Upper lobe of left lung (tissue), 6 donors: ENCODE measurements at regions not wholly inside any gene's neighbourhood (a gene's known extent, or its start where the extent isn't known, plus 50 kb on each side); places are given as distances from the start of the nearest gene placed in this dataset.

Experiments
- ATAC-seq, 2 donors: fragments of 200-7000 bp; cut with Tn5 transposase; one replicate each; pipeline ENCODE4 v1.9.1; 2022; ENCODE audit warnings: mild to moderate bottlenecking in 2 of 2, moderate library complexity in 2 of 2; ENCODE audit not compliant: low FRiP score in 2 of 2
- DNase-seq, 2 donors: peaks; one replicate each; pipeline ENCODE4 v3.0.0-alpha.2; 2019 to 2020
- H3K27ac ChIP-seq, 4 donors: fragments of 200-600 bp; sonication (generic); one replicate each; pipeline ENCODE4 v1.5.1; 2016 to 2019
- H3K27me3 ChIP-seq, 4 donors: fragments of 200-600 bp; sonication (generic); one replicate each; pipeline ENCODE4 v1.5.1; 2017 to 2019
- H3K36me3 ChIP-seq, 4 donors: fragments of 200-600 bp; sonication (generic); one replicate each; pipeline ENCODE4 v1.5.1; 2016 to 2019
- H3K4me1 ChIP-seq, 4 donors: fragments of 200-600 bp; sonication (generic); one replicate each; pipeline ENCODE4 v1.5.1; 2018 to 2019
- H3K4me3 ChIP-seq, 4 donors: fragments of 200-600 bp; sonication (generic); one replicate each; pipeline ENCODE4 v1.5.1; 2017 to 2019; ENCODE audit warnings: mild to moderate bottlenecking in 2 of 4, moderate library complexity in 1 of 4
- H3K9me3 ChIP-seq, 4 donors: fragments of 200-600 bp; sonication (generic); one replicate each; pipeline ENCODE4 v1.5.1; 2018 to 2019
- CTCF ChIP-seq, 6 experiments: fragments of 450-650 bp in 4 of 6; fragments of 200-600 bp in 2 of 6; sonication (generic) in 2 of 6; IDR thresholded peaks; one replicate each; pipeline ENCODE4 v1.5.1; 2016 to 2019; ENCODE audit warnings: antibody characterized with exemption in 6 of 6
- EP300 ChIP-seq, 4 donors: sonication (generic); formaldehyde crosslinking; IDR thresholded peaks; one replicate each; pipeline ENCODE4 v1.5.1; 2017; ENCODE audit warnings: antibody characterized with exemption in 4 of 4, control low read depth in 2 of 4
- POLR2A ChIP-seq, 4 donors: fragments of 450-650 bp; IDR thresholded peaks; one replicate each; pipeline ENCODE4 v1.5.1; 2016 to 2017; ENCODE audit warnings: antibody characterized with exemption in 4 of 4, mild to moderate bottlenecking in 2 of 4
- POLR2AphosphoS5 ChIP-seq, 2 donors: sonication (generic); formaldehyde crosslinking; IDR thresholded peaks; one replicate each; pipeline ENCODE4 v1.5.1; 2017; ENCODE audit warnings: antibody characterized with exemption in 2 of 2
- WGBS, 2 donors: methylation state at CpG; one replicate each; pipeline ENCODE4 v1.1.5; 2017 to 2018; 5-methylcytosine and 5-hydroxymethylcytosine counted together
- donor health status: DM: no; HTN: no; CAD: no; lungs with moderate emphysema.
- donor health status: DM: no; HTN: yes; CAD: no; lungs with severe emphysema.

DNA sequence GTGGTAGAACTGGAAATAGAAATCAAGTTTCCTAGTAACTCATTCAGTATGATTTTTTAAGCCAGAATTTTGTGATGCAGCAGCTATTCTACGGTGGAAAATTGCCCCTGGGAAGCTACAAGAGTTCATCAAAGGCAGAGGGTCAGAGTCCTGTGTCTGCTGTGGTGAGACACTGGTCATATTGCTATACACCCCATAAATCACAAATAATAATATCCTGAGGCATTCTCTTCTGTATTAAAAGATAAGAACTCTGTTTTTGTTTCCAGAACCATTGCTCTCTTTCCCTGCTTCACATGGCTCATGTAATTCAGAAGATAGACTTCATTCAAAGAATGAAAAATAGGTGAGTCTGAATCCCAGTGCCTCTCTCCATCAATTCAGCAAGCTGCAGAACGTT lies 188.8 kb upstream of the NOCT start:
- no peak overlapping the region for H3K4me3 ChIP-seq
- no peaks in the 10 kb centered on the region for H3K27me3 ChIP-seq
- no peaks in the 10 kb centered on the region for H3K4me1 ChIP-seq
- DNase-seq (no peak), ATAC-seq (no peak)
- TF ChIP-seq POLR2A (IDR thresholded peaks at IDR 0.05) (no peak), CTCF (IDR thresholded peaks at IDR 0.05) (no peak), EP300 (IDR thresholded peaks at IDR 0.05) (no peak), POLR2AphosphoS5 (IDR thresholded peaks at IDR 0.05) (no peak)
- 32 to 41% methylated on average over 2 of the region's 2 CpGs for WGBS, 2 donors
- no peaks in the 10 kb centered on the region for H3K9me3 ChIP-seq
- H3K27ac ChIP-seq: no peak overlapping the region
- no peaks in the 10 kb centered on the region for H3K36me3 ChIP-seq

- Histone ChIP-seq H3K27me3 (no peaks in the 10 kb centered on the region), H3K36me3 (no peaks in the 10 kb centered on the region), H3K9me3 (no peaks in the 10 kb centered on the region), H3K27ac (no peak overlapping the region), H3K4me1 (no peaks in the 10 kb centered on the region), H3K4me3 (no peak overlapping the region)
- DNase-seq (no peak), ATAC-seq (no peak)
- no peak for TF ChIP-seq POLR2A (IDR thresholded peaks at IDR 0.05)
- TF ChIP-seq EP300 (IDR thresholded peaks at IDR 0.05): no peak
- no peak for TF ChIP-seq CTCF (IDR thresholded peaks at IDR 0.05)
- TF ChIP-seq POLR2AphosphoS5 (IDR thresholded peaks at IDR 0.05): no peak
Observed at GRCh38 chr4:138826322-138826721, 189.3 kb upstream of the NOCT start.

GRCh38 chr4:138821331-138821730 lies 194.2 kb upstream of the NOCT start:
- H3K36me3 ChIP-seq: no peaks in the 10 kb centered on the region
- no peak overlapping the region for H3K27ac ChIP-seq
- H3K4me3 ChIP-seq: no peak overlapping the region
- ATAC-seq: no peak
- no peak for DNase-seq
- H3K4me1 ChIP-seq: no peaks in the 10 kb centered on the region
- H3K27me3 ChIP-seq: no peaks in the 10 kb centered on the region
- TF ChIP-seq POLR2A (IDR thresholded peaks at IDR 0.05): no peak
- no peak for TF ChIP-seq POLR2AphosphoS5 (IDR thresholded peaks at IDR 0.05)
- no peak for TF ChIP-seq CTCF (IDR thresholded peaks at IDR 0.05)
- TF ChIP-seq EP300 (IDR thresholded peaks at IDR 0.05): no peak
- H3K9me3 ChIP-seq: no peaks in the 10 kb centered on the region
- whole genome bisulfite sequencing, 2 donors: 80 to 85% methylated on average over 3 of the region's 3 CpGs

DNA sequence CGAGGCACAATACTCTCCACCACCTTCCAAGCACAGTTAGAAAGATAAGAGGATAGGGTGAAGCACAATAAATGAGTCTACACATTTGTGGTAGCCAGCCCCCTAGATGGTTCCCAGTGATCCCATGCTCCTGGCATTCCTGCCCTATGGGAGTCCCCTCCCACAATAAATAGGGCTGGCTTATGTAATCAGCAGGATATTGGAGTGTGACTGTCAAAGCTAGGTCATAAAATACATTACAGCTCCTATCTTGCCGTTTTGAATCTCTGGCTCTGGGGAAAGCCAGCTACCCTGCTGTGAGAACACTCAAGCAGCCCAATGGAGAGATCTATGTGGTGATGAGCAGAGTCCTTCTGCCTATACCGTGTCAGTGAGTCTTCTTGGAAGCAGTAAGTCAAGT lies 198.7 kb upstream of the NOCT start:
- Histone ChIP-seq H3K36me3 (no peaks in the 10 kb centered on the region), H3K27ac (no peak overlapping the region), H3K4me1 (no peaks in the 10 kb centered on the region), H3K4me3 (no peak overlapping the region), H3K9me3 (no peaks in the 10 kb centered on the region), H3K27me3 (no peaks in the 10 kb centered on the region)
- ATAC-seq: no peak
- DNase-seq: no peak
- WGBS, 2 donors: 59 to 68% methylated on average over 3 of the region's 3 CpGs
- TF ChIP-seq POLR2A (IDR thresholded peaks at IDR 0.05) (no peak), CTCF (IDR thresholded peaks at IDR 0.05) (no peak), POLR2AphosphoS5 (IDR thresholded peaks at IDR 0.05) (no peak)

- Histone ChIP-seq H3K36me3 (no peaks in the 10 kb centered on the region), H3K9me3 (no peaks in the 10 kb centered on the region), H3K4me3 (no peak overlapping the region), H3K4me1 (no peaks in the 10 kb centered on the region), H3K27ac (no peak overlapping the region), H3K27me3 (no peaks in the 10 kb centered on the region)
- ATAC-seq (no peak), DNase-seq (no peak)
- WGBS, 2 donors: 60 to 76% methylated on average over 2 of the region's 2 CpGs
- TF ChIP-seq EP300 (IDR thresholded peaks at IDR 0.05) (no peak), POLR2AphosphoS5 (IDR thresholded peaks at IDR 0.05) (no peak), CTCF (IDR thresholded peaks at IDR 0.05) (no peak), POLR2A (IDR thresholded peaks at IDR 0.05) (no peak)
Observed at GRCh38 chr4:138815811-138816210, 199.8 kb upstream of the NOCT start.
